HFFc6 (cell line): ENCODE measurements at regions not wholly inside any gene's neighbourhood (a gene's known extent, or its start where the extent isn't known, plus 50 kb on each side); places are given as distances from the start of the nearest gene placed in this dataset.

ENCODE experiments used
- DNase-seq: peaks from one replicate; pipeline ENCODE4 v3.0.0-alpha.2; 2018
- H3K27ac Mint-ChIP-seq: 2 replicates; pipeline ENCODE4 v1.8.0; 2020; ENCODE audit warnings: mild to moderate bottlenecking, mixed read lengths
- H3K27me3 Mint-ChIP-seq: 2 replicates; pipeline ENCODE4 v1.8.0; 2021; ENCODE audit warnings: mild to moderate bottlenecking, moderate library complexity, mixed read lengths; ENCODE audit not compliant: insufficient read depth
- H3K36me3 Mint-ChIP-seq: 2 replicates; pipeline ENCODE4 v1.8.0; 2021; ENCODE audit warnings: low read depth, mixed read lengths
- H3K4me1 Mint-ChIP-seq: 2 replicates; pipeline ENCODE4 v1.8.0; 2020; ENCODE audit warnings: low read depth, mixed read lengths
- H3K4me3 Mint-ChIP-seq: 2 replicates; pipeline ENCODE4 v1.8.0; 2020; ENCODE audit warnings: mild to moderate bottlenecking, moderate library complexity, mixed read lengths
- H3K9me3 Mint-ChIP-seq: 2 replicates; pipeline ENCODE4 v1.8.0; 2020; ENCODE audit warnings: mild to moderate bottlenecking, mixed read lengths
- CTCF ChIP-seq: fragments of 200-600 bp; sonication (generic); IDR thresholded peaks from 2 replicates; pipeline ENCODE4 v1.5.0; 2021; ENCODE audit warnings: antibody characterized with exemption, mild to moderate bottlenecking

GRCh38 chr17:68122587-68122986, 87.1 kb downstream of the KPNA2 start:
- Mint-ChIP-seq H3K27me3 (no peaks in the 10 kb centered on the region; the same call in 1 of the 2 replicates), H3K4me3 (no peak overlapping the region), H3K27ac (no peak overlapping the region), H3K9me3 (peaks cover 7% of the 10 kb centered on the region), H3K4me1 (no peaks in the 10 kb centered on the region), H3K36me3 (peaks cover 44% of the 10 kb centered on the region)
- DNase-seq: no peak
- TF ChIP-seq CTCF: no peak

DNA sequence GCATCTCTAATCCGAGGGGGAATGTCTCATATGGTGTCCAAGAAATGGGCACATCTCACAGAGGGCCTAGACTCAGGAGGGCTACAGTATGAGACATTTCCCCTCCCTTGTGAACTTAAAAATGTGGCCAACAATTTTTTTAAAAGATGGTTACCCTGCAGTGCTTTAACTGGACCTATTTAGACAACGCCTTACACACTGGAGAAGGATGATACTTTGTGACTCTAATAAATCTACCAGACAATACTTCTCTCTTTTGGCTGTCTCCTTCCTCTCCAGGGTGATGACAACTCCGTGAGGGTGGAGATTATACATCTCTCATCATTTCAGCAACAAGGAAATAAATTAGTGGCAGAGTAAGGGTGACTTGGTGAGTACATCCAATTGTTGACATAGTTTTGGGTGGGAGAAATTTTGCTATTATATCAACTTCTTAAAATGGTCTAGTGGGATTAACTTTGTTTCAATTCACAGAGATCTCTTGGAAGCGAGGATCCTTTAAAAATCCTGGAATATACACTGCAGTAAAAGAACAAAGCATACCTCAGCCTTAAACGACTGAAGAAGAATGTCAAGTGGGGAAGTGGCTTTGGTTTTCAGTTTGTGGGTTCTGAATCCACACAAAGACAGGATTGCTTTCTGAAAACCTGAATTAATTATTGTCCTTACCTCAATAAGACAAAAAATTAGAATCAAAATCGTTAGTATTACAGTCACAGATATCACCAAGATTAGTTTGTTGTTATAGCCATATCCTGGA, 89.8 kb downstream of the KPNA2 start:
- peaks cover 28% of the 10 kb centered on the region for H3K36me3 Mint-ChIP-seq
- no peak overlapping the region for H3K27ac Mint-ChIP-seq
- TF ChIP-seq CTCF: no peak
- no peaks in the 10 kb centered on the region for H3K4me1 Mint-ChIP-seq
- DNase-seq: no peak
- H3K9me3 Mint-ChIP-seq: peaks cover 7% of the 10 kb centered on the region
- no peaks in the 10 kb centered on the region; the same call in none of the 2 replicates for H3K27me3 Mint-ChIP-seq
- H3K4me3 Mint-ChIP-seq: no peak overlapping the region

- Mint-ChIP-seq H3K36me3 (peaks cover 14% of the 10 kb centered on the region), H3K4me3 (no peak overlapping the region), H3K4me1 (0 out of 2 replicates have a peak, but pooled peaks cover 7% of the 10 kb centered on the region), H3K27ac (no peak overlapping the region), H3K27me3 (no peaks in the 10 kb centered on the region; the same call in none of the 2 replicates), H3K9me3 (no peaks in the 10 kb centered on the region)
- TF ChIP-seq CTCF: no peak
- no peak for DNase-seq
These were observed 92.4 kb downstream of the KPNA2 start for GRCh38 chr17:68127914-68128313.

DNA sequence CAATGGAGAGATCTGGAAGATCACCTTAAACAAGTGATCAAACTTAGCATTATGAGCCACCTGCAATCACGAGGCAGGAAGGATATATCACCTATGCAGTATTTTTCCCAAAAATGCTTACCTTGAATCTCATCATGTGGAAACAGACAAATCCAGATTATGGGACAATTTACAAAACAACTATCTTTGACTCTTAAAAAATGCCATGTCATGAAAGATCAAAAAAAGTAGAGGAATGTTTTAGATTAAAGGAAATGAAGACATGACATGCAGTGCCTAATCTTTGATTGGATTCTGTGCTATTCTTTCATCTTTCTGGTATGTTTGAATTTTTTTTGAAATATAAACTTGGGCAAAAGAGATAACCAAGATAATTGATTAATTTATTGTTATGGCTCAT, 95.9 kb downstream of the KPNA2 start:
- Mint-ChIP-seq H3K4me3 (no peak overlapping the region), H3K27me3 (no peaks in the 10 kb centered on the region; the same call in none of the 2 replicates), H3K9me3 (no peaks in the 10 kb centered on the region), H3K36me3 (peaks cover 8% of the 10 kb centered on the region), H3K27ac (no peak overlapping the region; the same call in 1 of the 2 replicates), H3K4me1 (0 out of 2 replicates have a peak, but pooled peaks cover 7% of the 10 kb centered on the region)
- no peak for DNase-seq
- no peak for TF ChIP-seq CTCF

DNA sequence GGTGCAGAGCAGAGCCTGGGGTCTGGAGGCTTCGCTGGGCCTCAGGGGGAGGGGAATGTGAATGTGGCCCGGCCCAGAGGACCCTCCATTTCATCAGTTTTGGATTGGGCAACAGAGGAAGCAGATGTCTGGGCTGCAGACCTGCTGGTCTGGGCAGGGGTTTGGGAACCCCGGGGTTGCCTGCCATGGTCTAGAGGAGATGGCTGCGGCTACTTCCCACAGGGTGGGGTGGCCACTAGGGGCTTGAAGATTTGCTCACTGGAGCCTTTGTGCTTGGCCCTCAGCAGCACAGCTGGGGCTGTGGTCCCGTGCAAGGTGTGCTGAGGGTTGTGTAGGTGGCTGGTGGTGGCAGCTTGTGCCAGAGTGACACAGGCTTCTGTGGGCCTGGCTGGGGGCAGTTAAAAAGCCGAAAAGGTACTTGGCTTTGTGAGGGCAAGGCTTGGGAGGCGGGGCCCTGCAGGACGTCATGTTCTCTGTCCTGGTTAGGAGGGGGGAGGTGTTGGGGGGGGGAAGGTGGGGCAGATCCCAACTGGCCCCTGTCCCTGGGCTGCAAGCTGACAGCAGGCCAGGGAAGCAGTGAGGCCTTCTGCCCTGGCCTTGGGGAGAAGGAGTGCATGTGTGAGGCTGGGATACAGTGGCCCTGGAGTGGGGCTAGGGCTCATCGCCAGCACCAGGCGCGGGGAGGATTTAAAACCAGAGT, 98.0 kb downstream of the KPNA2 start:
- 0 out of 2 replicates have a peak, but pooled peaks cover 7% of the 10 kb centered on the region for H3K4me1 Mint-ChIP-seq
- H3K27ac Mint-ChIP-seq: no peak overlapping the region
- no peak for DNase-seq
- no peak overlapping the region for H3K4me3 Mint-ChIP-seq
- peaks cover 8% of the 10 kb centered on the region for H3K36me3 Mint-ChIP-seq
- H3K27me3 Mint-ChIP-seq: no peaks in the 10 kb centered on the region; the same call in 1 of the 2 replicates
- no peak for TF ChIP-seq CTCF
- H3K9me3 Mint-ChIP-seq: no peaks in the 10 kb centered on the region
